ENCODE measurements at regions not wholly inside any gene's neighbourhood (a gene's known extent, or its start where the extent isn't known, plus 50 kb on each side); places are given as distances from the start of the nearest gene placed in this dataset.

- Histone ChIP-seq H2AFZ (ENCODE audit: low read length) (no peak overlapping the region), H4K20me1 (ENCODE audit: insufficient read depth, low read length) (no peaks in the 10 kb centered on the region), H3K27me3 (ENCODE audit: control insufficient read depth in 1 of 2, insufficient read depth in 2 of 2, low read length in 2 of 2) (no peaks in the 10 kb centered on the region), H3K4me1 (ENCODE audit: insufficient read depth, low read length) (no peaks in the 10 kb centered on the region), H3K4me2 (ENCODE audit: low read depth, low read length) (no peak overlapping the region), H3K4me3 (replicated peaks in 1 of 3; ENCODE audit: insufficient read depth in 1 of 3, low read depth in 2 of 3, low read length in 3 of 3) (no peak overlapping the region), H3K36me3 (replicated peaks in 1 of 2; ENCODE audit: control insufficient read depth in 1 of 2, insufficient read depth in 2 of 2, low read length in 2 of 2) (no peaks in the 10 kb centered on the region), H3K9ac (ENCODE audit: insufficient read depth, low read depth, low read length) (no peak overlapping the region), H3K27ac (ENCODE audit: extremely low read length, insufficient read depth, low read length) (no peak overlapping the region), H3K9me3 (ENCODE audit: low read length) (peaks cover 61% of the 10 kb centered on the region), H3K79me2 (ENCODE audit: insufficient read depth, low read length) (no peaks in the 10 kb centered on the region)
- in situ Hi-C loops (cut with HindIII; ENCODE audit: extremely low pct_ligation_motif_present, low pct_unique_long_range_greater_than_20kb): no loop called here
- DNase-seq (ENCODE audit: low spot score) (peak; percentile 7), ATAC-seq (no peak), FAIRE-seq (no peak)
- POLR2A ChIA-PET: no interaction called here
- intact Hi-C loops (cut with micrococcal nuclease; ENCODE audit: unreplicated experiment): no loop called here
- BruUV-seq (replicated peaks): no TSS peak
- 0% methylated on average over 1 of the region's 1 CpG for WGBS (ENCODE audit: low lambda C conversion rate)
- CTCF ChIA-PET (ENCODE audit: low intra/inter-chr PET ratio, low total read pairs): interaction anchor here (1.1 kb wide), 1 partner anchor 1393 kb away, joined by 3 read pairs; no protein-coding TSS in a partner anchor
- TF ChIP-seq CTCF (CRISPR knock-in tag; IDR thresholded peaks at IDR 0.05) (peak; percentile 15; the same call in 1 of the 2 replicates), MBD4 (IDR thresholded peaks at IDR 0.05; ENCODE audit: borderline replicate concordance, low read length) (no peak)
These were observed 474.3 kb upstream of the TOM1L1 start for GRCh38 chr17:54426296-54426886.

- DNase-seq (ENCODE audit: low spot score) (no peak), FAIRE-seq (no peak), ATAC-seq (no peak)
- Histone ChIP-seq H3K27me3 (ENCODE audit: control insufficient read depth in 1 of 2, insufficient read depth in 2 of 2, low read length in 2 of 2) (no peaks in the 10 kb centered on the region), H3K4me3 (replicated peaks in 1 of 3; ENCODE audit: insufficient read depth in 1 of 3, low read depth in 2 of 3, low read length in 3 of 3) (no peak overlapping the region), H3K9ac (ENCODE audit: insufficient read depth, low read depth, low read length) (no peak overlapping the region), H4K20me1 (ENCODE audit: insufficient read depth, low read length) (no peaks in the 10 kb centered on the region), H3K4me1 (ENCODE audit: insufficient read depth, low read length) (no peaks in the 10 kb centered on the region), H3K9me3 (ENCODE audit: low read length) (peaks cover 35% of the 10 kb centered on the region), H3K4me2 (ENCODE audit: low read depth, low read length) (no peak overlapping the region), H3K36me3 (replicated peaks in 1 of 2; ENCODE audit: control insufficient read depth in 1 of 2, insufficient read depth in 2 of 2, low read length in 2 of 2) (no peaks in the 10 kb centered on the region), H3K79me2 (ENCODE audit: insufficient read depth, low read length) (no peaks in the 10 kb centered on the region), H2AFZ (ENCODE audit: low read length) (no peak overlapping the region), H3K27ac (ENCODE audit: extremely low read length, insufficient read depth, low read length) (no peak overlapping the region)
- BruUV-seq (replicated peaks): no TSS peak
- ChIA-PET CTCF (ENCODE audit: low intra/inter-chr PET ratio, low total read pairs) (no interaction called here), POLR2A (no interaction called here)
- no CpG with 5 or more reads among the region's 10 CpGs for WGBS (ENCODE audit: low lambda C conversion rate)
- in situ Hi-C loops (cut with HindIII; ENCODE audit: extremely low pct_ligation_motif_present, low pct_unique_long_range_greater_than_20kb) (no loop called here), intact Hi-C loops (cut with micrococcal nuclease; ENCODE audit: unreplicated experiment) (no loop called here)
- no peak for TF ChIP-seq ATF7 (IDR thresholded peaks at IDR 0.05)
- no peak for TF ChIP-seq ATF7 (CRISPR knock-in tag; IDR thresholded peaks at IDR 0.05)
- TF ChIP-seq KLF15 (CRISPR knock-in tag; IDR thresholded peaks at IDR 0.05; ENCODE audit: borderline replicate concordance): no peak
- no peak for TF ChIP-seq ZNF746 (CRISPR knock-in tag; IDR thresholded peaks at IDR 0.05)
- no peak for TF ChIP-seq CENPBD1 (CRISPR knock-in tag; IDR thresholded peaks at IDR 0.05; ENCODE audit: borderline replicate concordance, low read depth)
- TF ChIP-seq SKI (IDR thresholded peaks at IDR 0.05; ENCODE audit: partially characterized antibody): no peak
These were observed 464.7 kb upstream of the TOM1L1 start for GRCh38 chr17:54435966-54436365.
